ENCODE measurements at regions not wholly inside any gene's neighbourhood (a gene's known extent, or its start where the extent isn't known, plus 50 kb on each side); places are given as distances from the start of the nearest gene placed in this dataset.

- TF ChIP-seq CTCF (IDR thresholded peaks at IDR 0.05; ENCODE audit: low read length, missing control alignments): no peak
- H3K4me3 ChIP-seq (replicated peaks; ENCODE audit: low read depth, low read length): no peak overlapping the region
- DNase-seq (ENCODE audit: low read depth): no peak
These were observed 1438.7 kb downstream of the C4orf33 start for GRCh38 chr4:130534651-130535050.

GRCh38 chr4:130542953-130543352, 1447.0 kb downstream of the C4orf33 start:
- H3K4me3 ChIP-seq (replicated peaks; ENCODE audit: low read depth, low read length): no peak overlapping the region
- TF ChIP-seq CTCF (IDR thresholded peaks at IDR 0.05; ENCODE audit: low read length, missing control alignments): no peak
- DNase-seq (ENCODE audit: low read depth): no peak

- TF ChIP-seq CTCF (IDR thresholded peaks at IDR 0.05; ENCODE audit: low read length, missing control alignments): no peak
- no peak for DNase-seq (ENCODE audit: low read depth)
- no peak overlapping the region for H3K4me3 ChIP-seq (replicated peaks; ENCODE audit: low read depth, low read length)
These were observed 1449.2 kb downstream of the C4orf33 start for GRCh38 chr4:130545171-130545570.

GRCh38 chr4:130545596-130545995, 1449.6 kb downstream of the C4orf33 start:
- H3K4me3 ChIP-seq (replicated peaks; ENCODE audit: low read depth, low read length): no peak overlapping the region
- TF ChIP-seq CTCF (IDR thresholded peaks at IDR 0.05; ENCODE audit: low read length, missing control alignments): no peak

GRCh38 chr4:130559268-130559667, 1463.3 kb downstream of the C4orf33 start:
- DNase-seq (ENCODE audit: low read depth): no peak
- no peak overlapping the region for H3K4me3 ChIP-seq (replicated peaks; ENCODE audit: low read depth, low read length)
- no peak for TF ChIP-seq CTCF (IDR thresholded peaks at IDR 0.05; ENCODE audit: low read length, missing control alignments)

More at GRCh38 chr4:130545596-130545995, 1449.6 kb downstream of the C4orf33 start:
- peak; percentile 35 for DNase-seq (ENCODE audit: low read depth)

- DNase-seq (ENCODE audit: low read depth): peak; percentile 87
- peak overlapping the region; percentile 44 for H3K4me3 ChIP-seq (replicated peaks; ENCODE audit: low read depth, low read length)
These were observed 1467.4 kb downstream of the C4orf33 start for GRCh38 chr4:130563185-130563888.

More at GRCh38 chr4:130563185-130563888, 1467.4 kb downstream of the C4orf33 start:
- TF ChIP-seq CTCF (IDR thresholded peaks at IDR 0.05; ENCODE audit: low read length, missing control alignments): peak; percentile 72
